Heart left ventricle (tissue), 16 donors: ENCODE measurements at regions not wholly inside any gene's neighbourhood (a gene's known extent, or its start where the extent isn't known, plus 50 kb on each side); places are given as distances from the start of the nearest gene placed in this dataset.

Experiments used
- ATAC-seq, 4 donors: fragments of 200-7000 bp; cut with Tn5 transposase; one replicate each; pipeline ENCODE4 v1.9.1; 2020 to 2022; ENCODE audit warnings: moderate library complexity in 4 of 4, mild to moderate bottlenecking in 3 of 4, moderate number of reproducible peaks in 1 of 4
- DNase-seq, 5 donors: peaks; one replicate each; pipeline ENCODE4 v3.0.0-alpha.2; 2020
- H3K27ac ChIP-seq, 12 donors: fragments of 200-600 bp; sonication (generic) in 4 of 12; one replicate each; pipeline versions ENCODE4 v1.5.0 to v1.8.0; 2016 to 2022; ENCODE audit warnings: mild to moderate bottlenecking in 2 of 12
- H3K27me3 ChIP-seq, 9 donors: fragments of 200-600 bp; sonication (generic) in 2 of 9; one replicate each; pipeline versions ENCODE4 v1.5.1 to v1.8.0; 2016 to 2022; ENCODE audit warnings: mild to moderate bottlenecking in 3 of 9
- H3K36me3 ChIP-seq, 9 donors: fragments of 200-600 bp; sonication (generic) in 2 of 9; one replicate each; pipeline versions ENCODE4 v1.5.0 to v1.8.0; 2018 to 2022; ENCODE audit warnings: mild to moderate bottlenecking in 2 of 9
- H3K4me1 ChIP-seq, 12 donors: fragments of 200-600 bp; sonication (generic) in 4 of 12; one replicate each; pipeline versions ENCODE4 v1.5.0 to v1.8.0; 2016 to 2022; ENCODE audit warnings: mild to moderate bottlenecking in 3 of 12
- H3K4me3 ChIP-seq, 12 donors: fragments of 200-600 bp; sonication (generic) in 4 of 12; one replicate each; pipeline versions ENCODE4 v1.5.0 to v1.8.0; 2017 to 2022; ENCODE audit warnings: mild to moderate bottlenecking in 9 of 12, moderate library complexity in 4 of 12
- H3K9me3 ChIP-seq, 12 donors: fragments of 200-600 bp; sonication (generic) in 4 of 12; one replicate each; pipeline versions ENCODE4 v1.5.0 to v1.8.0; 2016 to 2022; ENCODE audit warnings: mild to moderate bottlenecking in 1 of 12
- CTCF ChIP-seq, 12 donors: fragments of 200-600 bp; sonication (generic) in 4 of 12; IDR thresholded peaks; one replicate each; pipeline versions ENCODE4 v1.5.0 to v1.8.0; 2018 to 2022; ENCODE audit warnings: antibody characterized with exemption in 12 of 12, mild to moderate bottlenecking in 5 of 12
- POLR2A ChIP-seq, 2 donors: fragments of 450-650 bp; IDR thresholded peaks; one replicate each; pipeline ENCODE4 v1.6.1; 2017; ENCODE audit warnings: antibody characterized with exemption in 2 of 2, mild to moderate bottlenecking in 2 of 2, moderate library complexity in 2 of 2
- WGBS, 4 donors: extraction: QIAGEN DNeasy Blood & Tissue Kit in 2 of 4; methylation state at CpG; one replicate each; pipeline versions ENCODE4 v1.1.5 to v1.1.7; 2013 to 2018; 5-methylcytosine and 5-hydroxymethylcytosine counted together
- intact Hi-C, 10 donors: fragments of 100-400 bp; cut with DNase I; formaldehyde crosslinking; loops; one replicate each; pipeline versions ENCODE4 v1.11.1 to v1.14.2; 2022
- donor health status: ischemic (EF 13 %, LVEDD 7.1; RV severe dilation, severe dysfunction).
- donor health status: healthy with polysubstance abuse.
- donor health status: DM: no; HTN: yes; CAD: no.
- donor health status: DM: no; HTN: no; CAD: no.
- donor health status: ischemic (EF 25% LVEDD 6.9; RV normal size, moderate dysfunction).
- donor health status: ischemic (EF 25% LVEDD 5.7; RV mildly dilated, moderate dysfunction).
- donor health status: healthy.
- donor health status: DM: yes; HTN: yes; CAD: no.
- donor health status: ischemic (EF 35%, LVEDD 5.7; RV mildly dilated, moderate dysfunction).
- donor health status: nonischemic (EF 11% LVEDD 7.7; RV severe dilation, severe dysfunction).
- donor health status: DM: yes; HTN: yes; CAD: no.
- donor health status: PGD.
- donor health status: ischemic (EF 29% LVEDD 5.4; RV normal size, mild dysfunction).
- donor health status: nonischemic (EF 23%, LVEDD 6.1; RV moderate dilation, normal function).

GRCh38 chr13:81986308-81986707 is 1645.4 kb upstream of the SPRY2 start:
- DNase-seq, result no peak
- Histone ChIP-seq H3K9me3 (peaks cover 0 to 6% (median 0%) of the 10 kb centered on the region in 12 donors), H3K27me3 (no peaks in the 10 kb centered on the region), H3K4me3 (no peak overlapping the region), H3K4me1 (no peaks in the 10 kb centered on the region), H3K36me3 (no peaks in the 10 kb centered on the region), H3K27ac (no peak overlapping the region)
- intact Hi-C loops, result no loop called here
- TF ChIP-seq CTCF (IDR thresholded peaks at IDR 0.05) (no peak), POLR2A (IDR thresholded peaks at IDR 0.05) (no peak)
- ATAC-seq, result no peak
- 21 to 44% (median 30%) methylated on average over 1 of the region's 1 CpG for WGBS, 4 donors

- no peaks in the 10 kb centered on the region for H3K4me1 ChIP-seq
Measured at GRCh38 chr13:81957121-81957520, 1616.2 kb upstream of the SPRY2 start.

GRCh38 chr13:81929988-81930387 is 1589.1 kb upstream of the SPRY2 start:
- intact Hi-C loops, result no loop called here
- WGBS, 4 donors, result 26 to 34% (median 29%) methylated on average over 3 of the region's 3 CpGs
- no peaks in the 10 kb centered on the region for H3K36me3 ChIP-seq

More at GRCh38 chr13:81957121-81957520, 1616.2 kb upstream of the SPRY2 start:
- Histone ChIP-seq H3K27ac (no peak overlapping the region), H3K27me3 (no peaks in the 10 kb centered on the region), H3K4me3 (no peak overlapping the region), H3K36me3 (no peaks in the 10 kb centered on the region), H3K9me3 (peaks cover 0 to 25% (median 0%) of the 10 kb centered on the region in 12 donors)
- no peak for ATAC-seq
- intact Hi-C loops, result no loop called here
- no peak for DNase-seq
- TF ChIP-seq POLR2A (IDR thresholded peaks at IDR 0.05), result no peak
- no peak for TF ChIP-seq CTCF (IDR thresholded peaks at IDR 0.05)

GRCh38 chr13:81927347-81927746 is 1586.4 kb upstream of the SPRY2 start:
- H3K27ac ChIP-seq, result no peak overlapping the region
- no peak for TF ChIP-seq POLR2A (IDR thresholded peaks at IDR 0.05)
- TF ChIP-seq CTCF (IDR thresholded peaks at IDR 0.05), result no peak
- intact Hi-C loops, result no loop called here

More at GRCh38 chr13:81929988-81930387, 1589.1 kb upstream of the SPRY2 start:
- Histone ChIP-seq H3K4me3 (no peak overlapping the region), H3K4me1 (no peaks in the 10 kb centered on the region), H3K9me3 (no peaks in the 10 kb centered on the region), H3K27ac (no peak overlapping the region), H3K27me3 (no peaks in the 10 kb centered on the region)
- ATAC-seq, result no peak
- no peak for DNase-seq
- TF ChIP-seq POLR2A (IDR thresholded peaks at IDR 0.05) (no peak), CTCF (IDR thresholded peaks at IDR 0.05) (peak in 3 of 12 donors; percentile 23 to 34 (median 28))

More at GRCh38 chr13:81927347-81927746, 1586.4 kb upstream of the SPRY2 start:
- H3K4me1 ChIP-seq, result no peaks in the 10 kb centered on the region
- no peaks in the 10 kb centered on the region for H3K9me3 ChIP-seq
- no peaks in the 10 kb centered on the region for H3K27me3 ChIP-seq
- no peaks in the 10 kb centered on the region for H3K36me3 ChIP-seq
- no peak for ATAC-seq
- no peak for DNase-seq
- H3K4me3 ChIP-seq, result no peak overlapping the region
